ENCODE measurements at regions not wholly inside any gene's neighbourhood (a gene's known extent, or its start where the extent isn't known, plus 50 kb on each side); places are given as distances from the start of the nearest gene placed in this dataset.

DNA sequence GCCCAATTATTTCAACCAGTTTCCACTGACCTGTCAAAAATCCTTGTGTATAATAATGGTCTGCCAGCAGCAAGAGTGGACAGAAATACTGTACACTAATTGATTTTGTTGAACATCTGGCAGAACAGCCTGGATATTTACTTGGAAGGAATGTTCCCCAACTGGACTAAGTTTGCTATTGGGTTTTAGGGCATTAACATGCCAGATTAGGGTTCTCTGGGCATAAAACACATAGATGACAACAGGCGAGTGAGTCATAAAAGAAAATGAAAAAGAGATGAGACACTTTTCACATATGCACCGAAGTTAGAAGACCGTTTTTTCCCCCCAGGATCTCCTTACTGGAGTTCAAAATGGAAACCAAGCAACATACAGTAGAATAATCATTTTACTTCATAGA, 236.3 kb upstream of the NAV3 start:
- no peak overlapping the region for H3K27ac ChIP-seq (ENCODE audit: insufficient read depth, low read depth, low read length)
- intact Hi-C loops (cut with micrococcal nuclease): no loop called here
- no peaks in the 10 kb centered on the region for H4K20me1 ChIP-seq (replicated peaks; ENCODE audit: control insufficient read depth, extremely low read depth, insufficient read depth, low read length)
- dilution Hi-C loops (cut with MboI; ENCODE audit: extremely low pct_ligation_motif_present, low sequenced_read_pairs): no loop called here
- no peak overlapping the region for H3K9ac ChIP-seq (replicated peaks; ENCODE audit: extremely low read depth, insufficient read depth, low read length)
- H3K36me3 ChIP-seq (ENCODE audit: control insufficient read depth in 2 of 2, extremely low read depth in 1 of 2, insufficient read depth in 2 of 2, low read length in 2 of 2): no peaks in the 10 kb centered on the region
- no peaks in the 10 kb centered on the region for H3K9me3 ChIP-seq (replicated peaks; ENCODE audit: control insufficient read depth, insufficient read depth, low read length)
- no peak for TF ChIP-seq JUN (IDR thresholded peaks at IDR 0.05; ENCODE audit: borderline replicate concordance, insufficient read depth, insufficient read length, low read depth)
- no peak for TF ChIP-seq MAX (IDR thresholded peaks at IDR 0.05; ENCODE audit: insufficient read depth, insufficient read length)
- no peak for TF ChIP-seq EZH2 (IDR thresholded peaks at IDR 0.05; ENCODE audit: borderline replicate concordance, low read depth, low read length, severe bottlenecking)
- TF ChIP-seq GATA2 (IDR thresholded peaks at IDR 0.05; ENCODE audit: insufficient read depth, insufficient read length, low read depth, low read length): no peak
- no peak for TF ChIP-seq MYC (IDR thresholded peaks at IDR 0.05; ENCODE audit: low read depth, low read length)
- no peak for TF ChIP-seq POLR2AphosphoS5 (IDR thresholded peaks at IDR 0.05; ENCODE audit: insufficient read depth, low read depth, low read length)
- no peak for TF ChIP-seq FOS (IDR thresholded peaks at IDR 0.05; ENCODE audit: borderline replicate concordance, insufficient read depth, low read length)
- TF ChIP-seq POLR2A (IDR thresholded peaks at IDR 0.05; ENCODE audit: low read depth, low read length): no peak
- no peak for TF ChIP-seq CTCF (IDR thresholded peaks at IDR 0.05; ENCODE audit: extremely low read depth in 1 of 2, insufficient read depth in 1 of 2, low read depth in 1 of 2, low read length in 2 of 2)
- no peaks in the 10 kb centered on the region for H3K4me1 ChIP-seq (ENCODE audit: control insufficient read depth, extremely low read depth, insufficient read depth, low read length)
- DNase-seq (ENCODE audit: low read depth, low spot score): no peak
- POLR2A ChIA-PET: no interaction called here
- H3K79me2 ChIP-seq (ENCODE audit: control insufficient read depth, insufficient read depth, low read length): no peaks in the 10 kb centered on the region
- no peak overlapping the region for H2AFZ ChIP-seq (ENCODE audit: low read depth, low read length)
- H3K4me2 ChIP-seq (ENCODE audit: insufficient read depth, low read length): no peak overlapping the region
- no peaks in the 10 kb centered on the region for H3K9me1 ChIP-seq (replicated peaks; ENCODE audit: control insufficient read depth, extremely low read depth, insufficient read depth, low read length)
- CTCF ChIA-PET: no interaction called here
- H3K4me3 ChIP-seq (replicated peaks in 1 of 3; ENCODE audit: insufficient read depth in 1 of 3, low read depth in 1 of 3, low read length in 3 of 3): no peak overlapping the region
- no peak for FAIRE-seq
- no TSS peak for BruUV-seq (replicated peaks)
- H3K27me3 ChIP-seq (ENCODE audit: control insufficient read depth in 2 of 2, insufficient read depth in 2 of 2, low read length in 2 of 2): no peaks in the 10 kb centered on the region

Data from endothelial cell of umbilical vein (primary cell).